ENCODE measurements at regions not wholly inside any gene's neighbourhood (a gene's known extent, or its start where the extent isn't known, plus 50 kb on each side); places are given as distances from the start of the nearest gene placed in this dataset.

GRCh38 chr6:150535818-150536220 is 63.9 kb upstream of the PLEKHG1 start:
- Histone ChIP-seq H2AFZ (ENCODE audit: low read depth, low read length) (no peak overlapping the region), H3K4me3 (replicated peaks in 1 of 3; ENCODE audit: insufficient read depth in 1 of 3, low read depth in 1 of 3, low read length in 3 of 3) (no peak overlapping the region), H3K27me3 (ENCODE audit: control insufficient read depth in 2 of 2, insufficient read depth in 2 of 2, low read length in 2 of 2) (peaks cover 4 to 5% of the 10 kb centered on the region in 2 experiments), H3K4me1 (ENCODE audit: control insufficient read depth, extremely low read depth, insufficient read depth, low read length) (no peaks in the 10 kb centered on the region), H3K9ac (replicated peaks; ENCODE audit: extremely low read depth, insufficient read depth, low read length) (no peak overlapping the region), H3K4me2 (ENCODE audit: insufficient read depth, low read length) (no peak overlapping the region), H3K36me3 (ENCODE audit: control insufficient read depth in 2 of 2, extremely low read depth in 1 of 2, insufficient read depth in 2 of 2, low read length in 2 of 2) (no peaks in the 10 kb centered on the region), H3K9me1 (replicated peaks; ENCODE audit: control insufficient read depth, extremely low read depth, insufficient read depth, low read length) (no peaks in the 10 kb centered on the region), H3K27ac (ENCODE audit: insufficient read depth, low read depth, low read length) (no peak overlapping the region), H4K20me1 (replicated peaks; ENCODE audit: control insufficient read depth, extremely low read depth, insufficient read depth, low read length) (no peaks in the 10 kb centered on the region), H3K79me2 (ENCODE audit: control insufficient read depth, insufficient read depth, low read length) (no peaks in the 10 kb centered on the region), H3K9me3 (replicated peaks; ENCODE audit: control insufficient read depth, insufficient read depth, low read length) (no peaks in the 10 kb centered on the region)
- ChIA-PET CTCF (interaction anchor here (0.7 kb wide), 1 partner anchor 26 kb away, joined by 3 read pairs; no protein-coding TSS in a partner anchor), POLR2A (interaction anchor here (0.7 kb wide), 1 partner anchor 246 kb away, joined by 3 read pairs; no protein-coding TSS in a partner anchor)
- DNase-seq (ENCODE audit: low read depth, low spot score) (no peak), FAIRE-seq (no peak)
- dilution Hi-C loops (cut with MboI; ENCODE audit: extremely low pct_ligation_motif_present, low sequenced_read_pairs) (no loop called here), intact Hi-C loops (cut with micrococcal nuclease) (loop anchor here (5.0 kb wide), 1 partner anchor 284 kb away; no protein-coding TSS in a partner anchor)
- BruUV-seq (replicated peaks), result no TSS peak
- TF ChIP-seq MYC (IDR thresholded peaks at IDR 0.05; ENCODE audit: low read depth, low read length) (no peak), POLR2AphosphoS5 (IDR thresholded peaks at IDR 0.05; ENCODE audit: insufficient read depth, low read depth, low read length) (no peak), JUN (IDR thresholded peaks at IDR 0.05; ENCODE audit: borderline replicate concordance, insufficient read depth, insufficient read length, low read depth) (no peak), EZH2 (IDR thresholded peaks at IDR 0.05; ENCODE audit: borderline replicate concordance, low read depth, low read length, severe bottlenecking) (no peak), MAX (IDR thresholded peaks at IDR 0.05; ENCODE audit: insufficient read depth, insufficient read length) (no peak), GATA2 (IDR thresholded peaks at IDR 0.05; ENCODE audit: insufficient read depth, insufficient read length, low read depth, low read length) (no peak), CTCF (IDR thresholded peaks at IDR 0.05; ENCODE audit: extremely low read depth in 1 of 2, insufficient read depth in 1 of 2, low read depth in 1 of 2, low read length in 2 of 2) (no peak), POLR2A (IDR thresholded peaks at IDR 0.05; ENCODE audit: low read depth, low read length) (no peak), FOS (IDR thresholded peaks at IDR 0.05; ENCODE audit: borderline replicate concordance, insufficient read depth, low read length) (no peak)

Data from endothelial cell of umbilical vein (primary cell).